Lower leg skin (tissue), 3 donors: ENCODE measurements at regions not wholly inside any gene's neighbourhood (a gene's known extent, or its start where the extent isn't known, plus 50 kb on each side); places are given as distances from the start of the nearest gene placed in this dataset.

Experiments
- POLR2A ChIP-seq, 2 donors: fragments of 450-650 bp; IDR thresholded peaks; one replicate each; pipeline ENCODE4 v1.6.1; 2016 to 2017; ENCODE audit warnings: antibody characterized with exemption in 2 of 2, mild to moderate bottlenecking in 1 of 2, moderate library complexity in 1 of 2
- TF ChIP-seq, protein P1 (sequence below), 3 donors: fragments of 450-650 bp; IDR thresholded peaks; one replicate each; pipeline ENCODE4 v1.5.1; 2016; ENCODE audit warnings: antibody characterized with exemption in 3 of 3, mild to moderate bottlenecking in 3 of 3, moderate library complexity in 2 of 3

GRCh38 chr16:62530426-62530825 lies 494.2 kb upstream of the CDH8 start:
- TF ChIP-seq, protein P1, sequence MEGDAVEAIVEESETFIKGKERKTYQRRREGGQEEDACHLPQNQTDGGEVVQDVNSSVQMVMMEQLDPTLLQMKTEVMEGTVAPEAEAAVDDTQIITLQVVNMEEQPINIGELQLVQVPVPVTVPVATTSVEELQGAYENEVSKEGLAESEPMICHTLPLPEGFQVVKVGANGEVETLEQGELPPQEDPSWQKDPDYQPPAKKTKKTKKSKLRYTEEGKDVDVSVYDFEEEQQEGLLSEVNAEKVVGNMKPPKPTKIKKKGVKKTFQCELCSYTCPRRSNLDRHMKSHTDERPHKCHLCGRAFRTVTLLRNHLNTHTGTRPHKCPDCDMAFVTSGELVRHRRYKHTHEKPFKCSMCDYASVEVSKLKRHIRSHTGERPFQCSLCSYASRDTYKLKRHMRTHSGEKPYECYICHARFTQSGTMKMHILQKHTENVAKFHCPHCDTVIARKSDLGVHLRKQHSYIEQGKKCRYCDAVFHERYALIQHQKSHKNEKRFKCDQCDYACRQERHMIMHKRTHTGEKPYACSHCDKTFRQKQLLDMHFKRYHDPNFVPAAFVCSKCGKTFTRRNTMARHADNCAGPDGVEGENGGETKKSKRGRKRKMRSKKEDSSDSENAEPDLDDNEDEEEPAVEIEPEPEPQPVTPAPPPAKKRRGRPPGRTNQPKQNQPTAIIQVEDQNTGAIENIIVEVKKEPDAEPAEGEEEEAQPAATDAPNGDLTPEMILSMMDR (IDR thresholded peaks at IDR 0.05), result no peak
- TF ChIP-seq POLR2A (IDR thresholded peaks at IDR 0.05), result no peak
